ENCODE measurements at regions not wholly inside any gene's neighbourhood (a gene's known extent, or its start where the extent isn't known, plus 50 kb on each side); places are given as distances from the start of the nearest gene placed in this dataset.

- TF ChIP-seq, protein P1, sequence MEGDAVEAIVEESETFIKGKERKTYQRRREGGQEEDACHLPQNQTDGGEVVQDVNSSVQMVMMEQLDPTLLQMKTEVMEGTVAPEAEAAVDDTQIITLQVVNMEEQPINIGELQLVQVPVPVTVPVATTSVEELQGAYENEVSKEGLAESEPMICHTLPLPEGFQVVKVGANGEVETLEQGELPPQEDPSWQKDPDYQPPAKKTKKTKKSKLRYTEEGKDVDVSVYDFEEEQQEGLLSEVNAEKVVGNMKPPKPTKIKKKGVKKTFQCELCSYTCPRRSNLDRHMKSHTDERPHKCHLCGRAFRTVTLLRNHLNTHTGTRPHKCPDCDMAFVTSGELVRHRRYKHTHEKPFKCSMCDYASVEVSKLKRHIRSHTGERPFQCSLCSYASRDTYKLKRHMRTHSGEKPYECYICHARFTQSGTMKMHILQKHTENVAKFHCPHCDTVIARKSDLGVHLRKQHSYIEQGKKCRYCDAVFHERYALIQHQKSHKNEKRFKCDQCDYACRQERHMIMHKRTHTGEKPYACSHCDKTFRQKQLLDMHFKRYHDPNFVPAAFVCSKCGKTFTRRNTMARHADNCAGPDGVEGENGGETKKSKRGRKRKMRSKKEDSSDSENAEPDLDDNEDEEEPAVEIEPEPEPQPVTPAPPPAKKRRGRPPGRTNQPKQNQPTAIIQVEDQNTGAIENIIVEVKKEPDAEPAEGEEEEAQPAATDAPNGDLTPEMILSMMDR (IDR thresholded peaks at IDR 0.05), result peak; percentile 92
- TF ChIP-seq EZH2 (IDR thresholded peaks at IDR 0.05), result no peak
Measured at GRCh38 chr6:25070547-25071366, 135.0 kb upstream of the RIPOR2 start.

Measured in neural progenitor cell (in vitro differentiated cells).